SK-N-MC (cell line): ENCODE measurements at regions not wholly inside any gene's neighbourhood (a gene's known extent, or its start where the extent isn't known, plus 50 kb on each side); places are given as distances from the start of the nearest gene placed in this dataset.

Experiments
- EZH2 ChIP-seq: fragments of 200-600 bp; sonication (generic); IDR thresholded peaks from one replicate; pipeline ENCODE4 v1.6.1; 2017; ENCODE audit warnings: antibody characterized with exemption
- POLR2AphosphoS5 ChIP-seq: IDR thresholded peaks from 2 replicates; pipeline ENCODE4 v1.6.1; 2012; ENCODE audit warnings: mild to moderate bottlenecking, low read depth, low read length, borderline replicate concordance

GRCh38 chr4:174071595-174071994, 211.9 kb downstream of the FBXO8 start:
- TF ChIP-seq POLR2AphosphoS5 (no peak), EZH2 (no peak)
